Left ventricle myocardium inferior (tissue), 1 donor: ENCODE measurements at regions not wholly inside any gene's neighbourhood (a gene's known extent, or its start where the extent isn't known, plus 50 kb on each side); places are given as distances from the start of the nearest gene placed in this dataset.
"Not testable (repeated sequence)": the region's sequence is repeated elsewhere in the genome, so short reads cannot be mapped to it uniquely, and the experiment has no call there.

Experiments used
- DNase-seq: peaks from one replicate; pipeline ENCODE4 v3.0.0-alpha.2; 2020
- H3K27ac ChIP-seq: fragments of 200-600 bp; replicated peaks from 2 replicates; pipeline ENCODE4 v1.8.0; 2021
- H3K27me3 ChIP-seq: fragments of 200-600 bp; 2 replicates; pipeline ENCODE4 v1.8.0; 2021; ENCODE audit warnings: low read depth
- H3K36me3 ChIP-seq: fragments of 200-600 bp; 2 replicates; pipeline ENCODE4 v1.8.0; 2021
- H3K4me1 ChIP-seq: fragments of 200-600 bp; 2 replicates; pipeline ENCODE4 v1.8.0; 2021
- H3K4me3 ChIP-seq: fragments of 200-600 bp; 2 replicates; pipeline ENCODE4 v1.8.0; 2021; ENCODE audit warnings: mild to moderate bottlenecking, moderate library complexity
- H3K9me3 ChIP-seq: fragments of 200-600 bp; replicated peaks from 2 replicates; pipeline ENCODE4 v1.8.0; 2021
- intact Hi-C: fragments of 100-400 bp; cut with micrococcal nuclease; formaldehyde crosslinking; loops from one replicate; pipeline ENCODE4 v1.11.0; 2022
- TF ChIP-seq, protein P1 (sequence below): fragments of 200-600 bp; IDR thresholded peaks from 2 replicates; pipeline ENCODE4 v1.8.0; 2021; ENCODE audit warnings: antibody characterized with exemption, mild to moderate bottlenecking, borderline replicate concordance
- donor health status: DM: no; HTN: yes; CAD: no; lungs with severe emphysema.

- TF ChIP-seq, protein P1, sequence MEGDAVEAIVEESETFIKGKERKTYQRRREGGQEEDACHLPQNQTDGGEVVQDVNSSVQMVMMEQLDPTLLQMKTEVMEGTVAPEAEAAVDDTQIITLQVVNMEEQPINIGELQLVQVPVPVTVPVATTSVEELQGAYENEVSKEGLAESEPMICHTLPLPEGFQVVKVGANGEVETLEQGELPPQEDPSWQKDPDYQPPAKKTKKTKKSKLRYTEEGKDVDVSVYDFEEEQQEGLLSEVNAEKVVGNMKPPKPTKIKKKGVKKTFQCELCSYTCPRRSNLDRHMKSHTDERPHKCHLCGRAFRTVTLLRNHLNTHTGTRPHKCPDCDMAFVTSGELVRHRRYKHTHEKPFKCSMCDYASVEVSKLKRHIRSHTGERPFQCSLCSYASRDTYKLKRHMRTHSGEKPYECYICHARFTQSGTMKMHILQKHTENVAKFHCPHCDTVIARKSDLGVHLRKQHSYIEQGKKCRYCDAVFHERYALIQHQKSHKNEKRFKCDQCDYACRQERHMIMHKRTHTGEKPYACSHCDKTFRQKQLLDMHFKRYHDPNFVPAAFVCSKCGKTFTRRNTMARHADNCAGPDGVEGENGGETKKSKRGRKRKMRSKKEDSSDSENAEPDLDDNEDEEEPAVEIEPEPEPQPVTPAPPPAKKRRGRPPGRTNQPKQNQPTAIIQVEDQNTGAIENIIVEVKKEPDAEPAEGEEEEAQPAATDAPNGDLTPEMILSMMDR, result no peak
- intact Hi-C loops, result no loop called here
Measured at GRCh38 chr7:140273417-140273816, 96.6 kb upstream of the KDM7A start.

GRCh38 chr7:140271643-140271968 lies 94.8 kb upstream of the KDM7A start:
- H3K36me3 ChIP-seq, H3K4me3 ChIP-seq, H3K27me3 ChIP-seq, DNase-seq, H3K27ac ChIP-seq, H3K9me3 ChIP-seq, intact Hi-C loops: not testable (repeated sequence)
- H3K4me1 ChIP-seq, result peaks cover 18% of the 10 kb centered on the region

More at GRCh38 chr7:140273417-140273816, 96.6 kb upstream of the KDM7A start:
- Histone ChIP-seq H3K9me3 (no peaks in the 10 kb centered on the region), H3K4me1 (peaks cover 18% of the 10 kb centered on the region), H3K36me3 (no peaks in the 10 kb centered on the region), H3K4me3 (no peak overlapping the region), H3K27me3 (no peaks in the 10 kb centered on the region), H3K27ac (no peak overlapping the region)
- DNase-seq, result no peak

DNA sequence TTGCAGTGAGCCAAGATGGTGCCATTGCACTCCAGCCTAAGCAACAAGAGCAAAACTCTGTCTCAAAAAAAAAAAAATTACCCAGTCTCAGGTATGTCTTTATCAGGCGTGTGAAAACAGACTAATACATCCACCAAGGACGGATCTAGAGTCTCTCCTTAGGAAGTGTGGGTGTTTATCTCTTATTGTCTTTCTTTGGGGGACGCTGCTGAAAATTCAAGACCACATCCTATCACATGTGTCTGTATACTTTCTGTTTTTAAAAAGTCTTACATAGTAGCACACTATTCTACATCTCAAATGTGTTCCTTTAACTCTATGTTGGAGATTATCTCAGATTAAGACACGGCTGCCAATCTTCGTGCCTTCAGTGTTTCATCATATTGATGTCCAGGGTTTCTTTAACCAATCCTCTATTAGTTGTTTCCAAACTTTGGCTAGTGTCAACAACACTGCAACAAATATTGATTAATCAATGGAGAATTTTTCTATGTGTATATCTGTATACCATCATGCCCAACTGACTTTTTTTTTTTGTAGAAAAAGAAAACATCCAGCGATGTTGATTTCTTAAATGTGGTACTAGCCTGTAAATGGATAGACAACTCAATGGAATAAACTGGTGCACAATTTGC lies 92.3 kb upstream of the KDM7A start:
- Histone ChIP-seq H3K27me3 (no peaks in the 10 kb centered on the region), H3K27ac (no peak overlapping the region), H3K36me3 (no peaks in the 10 kb centered on the region), H3K4me3 (no peak overlapping the region), H3K4me1 (no peaks in the 10 kb centered on the region), H3K9me3 (no peaks in the 10 kb centered on the region)
- intact Hi-C loops, result no loop called here
- DNase-seq, result no peak
- TF ChIP-seq, protein P1, result no peak

DNA sequence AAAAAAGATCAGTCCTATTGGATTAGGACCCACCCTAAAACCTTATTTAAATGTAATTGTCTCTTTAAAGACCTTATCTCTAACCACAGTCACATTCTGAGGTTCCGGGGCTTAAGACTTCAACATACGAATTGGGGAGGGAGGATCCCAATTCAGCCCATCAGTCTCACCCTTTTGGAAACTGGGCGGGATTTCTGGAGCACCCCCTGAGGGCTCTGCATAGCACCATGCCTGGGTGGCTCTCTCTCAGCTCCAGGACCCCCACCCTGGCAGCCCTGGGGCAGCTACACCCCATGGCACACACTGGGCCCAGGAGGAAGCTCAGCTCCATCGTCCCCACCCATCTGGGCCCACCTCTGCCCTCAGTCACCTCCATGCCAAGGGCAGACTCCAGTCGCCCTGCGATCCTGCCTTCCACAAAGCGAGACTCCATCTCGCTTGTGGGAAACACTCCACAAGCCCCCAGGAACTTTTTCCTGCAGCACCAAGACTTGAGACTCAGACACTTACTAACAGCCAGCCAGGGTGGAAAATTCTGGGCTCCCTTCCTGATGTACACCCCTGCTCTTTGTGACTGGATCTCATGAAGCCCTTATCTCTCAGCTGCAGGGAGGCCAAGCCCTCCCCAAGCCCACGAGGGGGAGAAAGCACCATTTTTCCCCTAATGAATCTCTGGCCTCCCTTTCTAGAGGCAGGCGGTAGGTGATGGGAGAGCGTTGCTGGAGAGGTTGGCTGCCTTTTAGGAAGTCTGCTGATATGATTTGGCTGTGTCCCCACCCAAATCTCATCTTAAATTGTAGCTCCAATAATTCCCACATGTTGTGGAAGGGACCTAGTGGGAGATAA lies 90.8 kb upstream of the KDM7A start:
- Histone ChIP-seq H3K27ac (no peak overlapping the region), H3K9me3 (no peaks in the 10 kb centered on the region), H3K4me1 (no peaks in the 10 kb centered on the region), H3K4me3 (no peak overlapping the region), H3K27me3 (no peaks in the 10 kb centered on the region), H3K36me3 (no peaks in the 10 kb centered on the region)
- no peak for DNase-seq
- intact Hi-C loops, result no loop called here
- TF ChIP-seq, protein P1, result no peak

- no peak for DNase-seq
- H3K27me3 ChIP-seq, result no peaks in the 10 kb centered on the region
- no peak overlapping the region for H3K4me3 ChIP-seq
- no peaks in the 10 kb centered on the region for H3K36me3 ChIP-seq
- H3K27ac ChIP-seq, result no peak overlapping the region
- intact Hi-C loops, result no loop called here
- no peaks in the 10 kb centered on the region for H3K9me3 ChIP-seq
- TF ChIP-seq, protein P1, result no peak
- peaks cover 8% of the 10 kb centered on the region for H3K4me1 ChIP-seq
Measured at GRCh38 chr7:140263277-140263676, 86.5 kb upstream of the KDM7A start.

DNA sequence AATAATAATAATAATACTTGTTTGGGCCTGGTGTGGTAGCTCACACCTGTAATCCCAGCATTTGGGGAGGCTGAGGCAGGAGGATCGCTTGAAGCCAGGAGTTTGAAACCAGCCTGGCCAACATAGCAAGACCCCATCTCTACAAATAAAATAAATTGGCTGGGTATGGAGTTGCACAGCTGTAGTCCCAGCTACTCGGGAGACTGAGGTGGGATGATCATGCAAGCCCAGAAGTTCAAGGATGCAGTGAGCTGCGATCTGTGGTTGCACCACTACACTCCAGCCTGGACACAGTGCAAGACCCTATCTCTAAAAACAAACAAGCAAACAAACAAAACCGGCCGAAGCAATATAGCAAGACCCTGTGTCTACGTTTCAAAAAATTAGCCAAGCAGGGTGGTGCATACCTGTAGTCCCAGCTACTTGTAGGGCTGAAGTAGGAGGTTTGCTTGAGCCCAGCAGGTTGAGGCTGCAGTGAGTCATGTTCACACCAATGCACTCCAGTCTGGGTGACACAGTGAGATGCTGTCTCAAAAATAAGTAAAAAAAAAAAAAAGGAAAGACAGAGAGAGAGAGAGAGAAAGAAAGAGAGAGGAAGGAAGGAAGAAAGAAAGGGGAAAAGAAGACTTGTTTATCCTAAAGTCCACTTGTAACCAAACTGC lies 85.6 kb upstream of the KDM7A start:
- Histone ChIP-seq H3K9me3 (peaks cover 3% of the 10 kb centered on the region), H3K27me3 (no peaks in the 10 kb centered on the region)

More for the DNA sequence above, 85.6 kb upstream of the KDM7A start:
- no peak overlapping the region for H3K27ac ChIP-seq
- intact Hi-C loops, result no loop called here
- DNase-seq, result no peak
- H3K4me1 ChIP-seq, result peaks cover 8% of the 10 kb centered on the region
- TF ChIP-seq, protein P1, result no peak
- no peak overlapping the region for H3K4me3 ChIP-seq
- no peaks in the 10 kb centered on the region for H3K36me3 ChIP-seq
